IMR-90 (cell line): ENCODE measurements at regions not wholly inside any gene's neighbourhood (a gene's known extent, or its start where the extent isn't known, plus 50 kb on each side); places are given as distances from the start of the nearest gene placed in this dataset.

Experiments
- ATAC-seq: fragments of 200-7000 bp; cut with Tn5 transposase; 2 replicates; pipeline ENCODE4 v1.9.1; 2020; ENCODE audit warnings: low read depth, mild to moderate bottlenecking, moderate library complexity
- BruUV-seq: library from RNA; stranded (reverse); fragments of 400-500 nt; replicated peaks from 2 replicates; lab custom pipeline; 2021; lab: Mats Ljungman, UMichigan
- CTCF ChIA-PET: fragments of 300-600 bp; formaldehyde crosslinking; extraction: SDS; loops from one replicate; lab custom pipeline; 2021; ENCODE audit warnings: antibody characterized with exemption; lab: Yijun Ruan, JAX
- POLR2A ChIA-PET: fragments of 300-600 bp; sonication (Branson Sonifier 250); formaldehyde crosslinking; loops from one replicate; lab custom pipeline; 2022; ENCODE audit warnings: antibody characterized with exemption; ENCODE audit not compliant: unreplicated experiment; lab: Charles Lee
- DNase-seq: peaks from one replicate; pipeline ENCODE4 v3.0.0; 2013
- H2AFZ ChIP-seq: replicated peaks from 2 replicates; pipeline ENCODE3; 2013; ENCODE audit warnings: low read length, mild to moderate bottlenecking; ENCODE audit not compliant: poor library complexity
- H2AK5ac ChIP-seq: 2 replicates; pipeline ENCODE4 v1.6.1; 2013; ENCODE audit warnings: low read depth, low read length, inconsistent platforms
- H2AK9ac ChIP-seq: replicated peaks from 2 replicates; pipeline ENCODE3; 2013; ENCODE audit warnings: mild to moderate bottlenecking, low read depth, low read length, moderate library complexity; ENCODE audit not compliant: poor library complexity
- H2BK120ac ChIP-seq: 2 replicates; pipeline ENCODE4 v1.6.1; 2013; ENCODE audit warnings: low read depth, low read length, inconsistent platforms
- H2BK15ac ChIP-seq: 3 replicates; pipeline ENCODE4 v1.6.1; 2013; ENCODE audit warnings: low read depth, low read length, inconsistent platforms
- H2BK20ac ChIP-seq: 2 replicates; pipeline ENCODE4 v1.6.1; 2013; ENCODE audit warnings: low read depth, mild to moderate bottlenecking, inconsistent platforms, low read length, moderate library complexity
- H2BK5ac ChIP-seq: 2 replicates; pipeline ENCODE4 v1.6.1; 2013; ENCODE audit warnings: mild to moderate bottlenecking, low read depth, low read length, inconsistent platforms; ENCODE audit not compliant: poor library complexity, severe bottlenecking
- H3K14ac ChIP-seq: replicated peaks from 2 replicates; pipeline ENCODE4 v1.6.1; 2013; ENCODE audit warnings: low read depth, low read length, inconsistent platforms
- H3K18ac ChIP-seq: 2 replicates; pipeline ENCODE4 v1.6.1; 2013; ENCODE audit warnings: low read depth, low read length, control low read depth
- H3K23ac ChIP-seq: 2 replicates; pipeline ENCODE4 v1.6.1; 2013; ENCODE audit warnings: low read depth, low read length, inconsistent platforms
- H3K27ac ChIP-seq: 2 replicates; pipeline ENCODE4 v1.5.1; 2013; ENCODE audit warnings: mild to moderate bottlenecking, control low read depth, low read length; ENCODE audit not compliant: insufficient read depth
- H3K27me3 ChIP-seq: 2 replicates; pipeline ENCODE4 v1.6.1; 2013; ENCODE audit warnings: low read length; ENCODE audit not compliant: control insufficient read depth, insufficient read depth
- H3K36me3 ChIP-seq: 2 replicates; pipeline ENCODE4 v1.6.1; 2013; ENCODE audit warnings: low read length, mixed read lengths; ENCODE audit not compliant: control insufficient read depth, insufficient read depth
- H3K4ac ChIP-seq: 2 replicates; pipeline ENCODE4 v1.6.1; 2013; ENCODE audit warnings: low read depth, low read length, inconsistent platforms
- H3K4me1 ChIP-seq: 2 replicates; pipeline ENCODE4 v1.6.1; 2013; ENCODE audit warnings: low read length, mixed read lengths; ENCODE audit not compliant: control insufficient read depth, insufficient read depth
- H3K4me2 ChIP-seq: 2 replicates; pipeline ENCODE4 v1.6.1; 2013; ENCODE audit warnings: low read depth, mild to moderate bottlenecking, control low read depth, low read length, moderate library complexity
- H3K4me3 ChIP-seq: 2 replicates; pipeline ENCODE4 v1.5.1; 2013; ENCODE audit warnings: low read depth, mild to moderate bottlenecking, control low read depth, low read length, moderate library complexity; ENCODE audit not compliant: insufficient read depth
- H3K56ac ChIP-seq: 2 replicates; pipeline ENCODE4 v1.6.1; 2013; ENCODE audit warnings: low read length, inconsistent platforms; ENCODE audit not compliant: insufficient read depth; ENCODE audit errors: extremely low read depth
- H3K79me1 ChIP-seq, 2 experiments: 2 replicates each; pipeline ENCODE4 v1.6.1; 2013; ENCODE audit warnings: low read length in 2 of 2, inconsistent platforms in 1 of 2, low read depth in 1 of 2
- H3K9ac ChIP-seq: 2 replicates; pipeline ENCODE4 v1.6.1; 2013; ENCODE audit warnings: low read depth, low read length, control low read depth
- H3K9me1 ChIP-seq: 2 replicates; pipeline ENCODE4 v1.6.1; 2013; ENCODE audit warnings: low read length, inconsistent platforms; ENCODE audit not compliant: insufficient read depth
- H3K9me3 ChIP-seq: 2 replicates; pipeline ENCODE4 v1.6.1; 2013; ENCODE audit warnings: low read length; ENCODE audit not compliant: control insufficient read depth, insufficient read depth
- H4K20me1 ChIP-seq: 2 replicates; pipeline ENCODE4 v1.6.1; 2013; ENCODE audit warnings: low read length, inconsistent platforms; ENCODE audit not compliant: insufficient read depth
- H4K5ac ChIP-seq: 2 replicates; pipeline ENCODE4 v1.6.1; 2013; ENCODE audit warnings: mild to moderate bottlenecking, low read depth, low read length, control low read depth
- H4K8ac ChIP-seq, 2 experiments: 2 replicates each; pipeline ENCODE4 v1.6.1; 2013; ENCODE audit warnings: low read depth in 2 of 2, low read length in 2 of 2, control low read depth in 1 of 2, inconsistent platforms in 1 of 2
- H4K91ac ChIP-seq: 2 replicates; pipeline ENCODE4 v1.6.1; 2013; ENCODE audit warnings: low read depth, low read length, inconsistent platforms; ENCODE audit not compliant: insufficient read depth
- BHLHE40 ChIP-seq: fragments of 150-350 bp; IDR thresholded peaks from 2 replicates; pipeline ENCODE4 v1.6.1; 2016; ENCODE audit warnings: mild to moderate bottlenecking, low read depth, low read length
- CEBPB ChIP-seq: IDR thresholded peaks from 2 replicates; pipeline ENCODE4 v1.6.1; 2012; ENCODE audit warnings: low read depth, low read length, improper control_type of control experiment
- CHD1 ChIP-seq: IDR thresholded peaks from 2 replicates; pipeline ENCODE4 v1.6.1; 2012; ENCODE audit warnings: low read depth, low read length, improper control_type of control experiment
- CTCF ChIP-seq: conservative IDR thresholded peaks from 2 replicates; pipeline ENCODE4 v1.5.1; 2012; ENCODE audit warnings: mild to moderate bottlenecking, low read depth, low read length, improper control_type of control experiment
- ELK1 ChIP-seq: fragments of 150-350 bp; IDR thresholded peaks from 2 replicates; pipeline ENCODE4 v1.6.1; 2016; ENCODE audit warnings: low read depth, mild to moderate bottlenecking, low read length, moderate library complexity, borderline replicate concordance
- FOS ChIP-seq: fragments of 150-350 bp; IDR thresholded peaks from 2 replicates; pipeline ENCODE4 v1.6.1; 2016; ENCODE audit warnings: low read depth, low read length
- MAFK ChIP-seq: IDR thresholded peaks from 2 replicates; pipeline ENCODE4 v1.6.1; 2012; ENCODE audit warnings: low read depth, low read length, improper control_type of control experiment
- MAZ ChIP-seq: IDR thresholded peaks from 2 replicates; pipeline ENCODE4 v1.6.1; 2012; ENCODE audit warnings: low read depth, mild to moderate bottlenecking, low read length, improper control_type of control experiment, moderate library complexity, borderline replicate concordance
- MXI1 ChIP-seq: IDR thresholded peaks from 2 replicates; pipeline ENCODE4 v1.6.1; 2012; ENCODE audit warnings: low read depth, mild to moderate bottlenecking, low read length, moderate library complexity, borderline replicate concordance
- NFE2L2 ChIP-seq: fragments of 150-350 bp; IDR thresholded peaks from 2 replicates; pipeline ENCODE4 v1.6.1; 2016; ENCODE audit warnings: low read depth, mild to moderate bottlenecking, low read length
- POLR2A ChIP-seq: IDR thresholded peaks from 2 replicates; pipeline ENCODE4 v1.6.1; 2012; ENCODE audit warnings: mild to moderate bottlenecking, low read depth, low read length
- RAD21 ChIP-seq: IDR thresholded peaks from 2 replicates; pipeline ENCODE4 v1.6.1; 2012; ENCODE audit warnings: low read length, improper control_type of control experiment
- RCOR1 ChIP-seq: IDR thresholded peaks from 2 replicates; pipeline ENCODE4 v1.6.1; 2012; ENCODE audit warnings: mild to moderate bottlenecking, low read length, improper control_type of control experiment; ENCODE audit not compliant: insufficient replicate concordance
- RFX5 ChIP-seq: IDR thresholded peaks from 2 replicates; pipeline ENCODE4 v1.8.0; 2012; ENCODE audit warnings: low read depth, mild to moderate bottlenecking, low read length, moderate library complexity
- SMC3 ChIP-seq: fragments of 150-350 bp; IDR thresholded peaks from 2 replicates; pipeline ENCODE4 v1.6.1; 2016; ENCODE audit warnings: low read depth, mild to moderate bottlenecking, antibody characterized with exemption, low read length, moderate library complexity
- USF2 ChIP-seq: fragments of 150-350 bp; IDR thresholded peaks from 2 replicates; pipeline ENCODE4 v1.6.1; 2017; ENCODE audit warnings: mild to moderate bottlenecking, antibody characterized with exemption, low read length, low read depth
- WGBS, 2 experiments: methylation state at CpG; one replicate each; pipeline versions ENCODE4 v1.1.5 to v1.1.7; 2013; ENCODE audit warnings: missing lambda C conversion rate in 2 of 2; ENCODE audit not compliant: insufficient read length in 1 of 2; ENCODE audit errors: extremely low coverage in 2 of 2; 5-methylcytosine and 5-hydroxymethylcytosine counted together
- dilution Hi-C: fragments of 300-500 bp; cut with HindIII; formaldehyde crosslinking; loops from one replicate; pipeline ENCODE4 v1.14.3; 2018; ENCODE audit warnings: low sequenced_read_pairs; ENCODE audit not compliant: unreplicated experiment
- in situ Hi-C: fragments of 300-500 bp; cut with MboI; formaldehyde crosslinking; loops from 3 replicates; pipeline ENCODE4 v1.14.3; 2019; ENCODE audit warnings: low sequenced_read_pairs, inconsistent platforms, mixed read lengths
- intact Hi-C: fragments of 100-400 bp; cut with micrococcal nuclease; formaldehyde crosslinking; loops from 2 replicates; pipeline ENCODE4 v1.10.0; 2022

GRCh38 chr16:64869781-64870180, 252.1 kb downstream of the CDH11 start:
- H2AK5ac ChIP-seq, result no peak overlapping the region
- dilution Hi-C loops, result no loop called here
- intact Hi-C loops, result loop anchor here (10.0 kb wide), 1 partner anchor 665 kb away; no protein-coding TSS in a partner anchor
- H3K4ac ChIP-seq, result no peak overlapping the region
- H3K9ac ChIP-seq, result no peak overlapping the region
- H4K8ac ChIP-seq, result no peak overlapping the region
- no peak overlapping the region for H3K4me2 ChIP-seq
- no peak overlapping the region for H4K5ac ChIP-seq
- H2AK9ac ChIP-seq, result no peak overlapping the region
- H3K36me3 ChIP-seq, result no peaks in the 10 kb centered on the region
- no peak overlapping the region for H3K18ac ChIP-seq
- H3K9me1 ChIP-seq, result peaks cover 9% of the 10 kb centered on the region; the same call in 1 of the 2 replicates
- ChIA-PET POLR2A (no interaction called here), CTCF (no interaction called here)
- H3K23ac ChIP-seq, result no peak overlapping the region
- no peaks in the 10 kb centered on the region for H3K79me1 ChIP-seq
- no CpG with 5 or more reads among the region's 5 CpGs for WGBS, 2 experiments
- no peak for DNase-seq
- no peaks in the 10 kb centered on the region for H3K27me3 ChIP-seq
- H2BK5ac ChIP-seq, result no peak overlapping the region
- no peak overlapping the region for H4K91ac ChIP-seq
- H3K4me3 ChIP-seq, result no peak overlapping the region
- no peak for ATAC-seq
- no peak overlapping the region for H2BK120ac ChIP-seq
- no peak overlapping the region for H2AFZ ChIP-seq
- no peak overlapping the region for H3K14ac ChIP-seq
- in situ Hi-C loops, result no loop called here
- H2BK20ac ChIP-seq, result no peak overlapping the region
- H3K4me1 ChIP-seq, result peaks cover 14% of the 10 kb centered on the region
- H4K20me1 ChIP-seq, result no peaks in the 10 kb centered on the region
- BruUV-seq, result no TSS peak
- no peak overlapping the region for H3K56ac ChIP-seq
- no peak overlapping the region for H2BK15ac ChIP-seq
- H3K9me3 ChIP-seq, result no peaks in the 10 kb centered on the region
- H3K27ac ChIP-seq, result no peak overlapping the region
- TF ChIP-seq MAFK (no peak), NFE2L2 (no peak), CEBPB (no peak), ELK1 (no peak), POLR2A (no peak), RAD21 (no peak), USF2 (no peak), MAZ (no peak), SMC3 (no peak), CTCF (no peak), FOS (no peak), BHLHE40 (no peak), MXI1 (no peak), RCOR1 (no peak), RFX5 (no peak), CHD1 (no peak)
